Endodermal cell (in vitro differentiated cells): ENCODE measurements at regions not wholly inside any gene's neighbourhood (a gene's known extent, or its start where the extent isn't known, plus 50 kb on each side); places are given as distances from the start of the nearest gene placed in this dataset.

Experiments
- DNase-seq: peaks from one replicate; pipeline ENCODE4 v3.0.0-alpha.2; 2017
- H3K27ac ChIP-seq: 2 replicates; pipeline ENCODE4 v1.5.1; 2013; ENCODE audit warnings: mild to moderate bottlenecking, low read depth, low read length, moderate library complexity
- H3K27me3 ChIP-seq: 2 replicates; pipeline ENCODE4 v1.6.1; 2013; ENCODE audit warnings: mild to moderate bottlenecking, low read length, moderate library complexity; ENCODE audit not compliant: insufficient read depth, control insufficient read depth, poor library complexity, severe bottlenecking
- H3K36me3 ChIP-seq: 2 replicates; pipeline ENCODE4 v1.7.0; 2013; ENCODE audit warnings: mild to moderate bottlenecking, low read length, moderate library complexity; ENCODE audit not compliant: control insufficient read depth, insufficient read depth
- H3K4me1 ChIP-seq: one replicate; pipeline ENCODE4 v1.7.0; 2013; ENCODE audit warnings: low read length; ENCODE audit not compliant: control insufficient read depth, insufficient read depth
- H3K4me3 ChIP-seq: 2 replicates; pipeline ENCODE4 v1.5.1; 2013; ENCODE audit warnings: mild to moderate bottlenecking, low read length, moderate library complexity
- H3K9ac ChIP-seq: 2 replicates; pipeline ENCODE4 v1.6.1; 2013; ENCODE audit warnings: mild to moderate bottlenecking, low read length, moderate library complexity; ENCODE audit not compliant: poor library complexity, severe bottlenecking; ENCODE audit errors: extremely low read depth
- H3K9me3 ChIP-seq: 2 replicates; pipeline ENCODE4 v1.6.1; 2013; ENCODE audit warnings: mild to moderate bottlenecking, low read length, moderate library complexity; ENCODE audit not compliant: control insufficient read depth
- H3K27ac Mint-ChIP-seq: 2 replicates; pipeline ENCODE4 v1.8.0; 2020; ENCODE audit warnings: mixed read lengths
- H3K27me3 Mint-ChIP-seq: 2 replicates; pipeline ENCODE4 v1.8.0; 2021; ENCODE audit warnings: mild to moderate bottlenecking, mixed read lengths; ENCODE audit not compliant: insufficient read depth
- H3K36me3 Mint-ChIP-seq: 2 replicates; pipeline ENCODE4 v1.8.0; 2020; ENCODE audit warnings: low read depth, mixed read lengths
- H3K4me1 Mint-ChIP-seq: 2 replicates; pipeline ENCODE4 v1.8.0; 2020; ENCODE audit warnings: mixed read lengths
- H3K4me3 Mint-ChIP-seq: 2 replicates; pipeline ENCODE4 v1.8.0; 2020; ENCODE audit warnings: mild to moderate bottlenecking, moderate library complexity, mixed read lengths
- H3K9me3 Mint-ChIP-seq: 2 replicates; pipeline ENCODE4 v1.8.0; 2020; ENCODE audit warnings: mild to moderate bottlenecking, mixed read lengths
- CTCF ChIP-seq: fragments of 200-600 bp; sonication (generic); conservative IDR thresholded peaks from 2 replicates; pipeline ENCODE4 v1.5.0; 2021; ENCODE audit warnings: antibody characterized with exemption, mild to moderate bottlenecking
- WGBS, 2 experiments: methylation state at CpG; one replicate each; pipeline versions ENCODE4 v1.1.5 to v1.1.7; 2013; ENCODE audit warnings: missing lambda C conversion rate in 2 of 2, mixed read lengths in 1 of 2; ENCODE audit not compliant: insufficient coverage in 1 of 2, insufficient read length in 1 of 2; 5-methylcytosine and 5-hydroxymethylcytosine counted together

- H3K9me3 Mint-ChIP-seq, result peaks cover 93% of the 10 kb centered on the region
- H3K27ac Mint-ChIP-seq, result no peak overlapping the region
- WGBS, 2 experiments, result 83 to 87% methylated on average over 32 to 56 of the region's 56 CpGs
Measured at GRCh38 chr12:34350092-34351041, 328.1 kb downstream of the ALG10 start.

GRCh38 chr12:34352098-34352497 is 329.8 kb downstream of the ALG10 start:
- TF ChIP-seq CTCF, result no peak
- H3K36me3 Mint-ChIP-seq, result peaks cover 6% of the 10 kb centered on the region
- H3K9me3 ChIP-seq, result peaks cover 11% of the 10 kb centered on the region
- H3K36me3 ChIP-seq, result no peaks in the 10 kb centered on the region
- H3K27me3 Mint-ChIP-seq, result no peaks in the 10 kb centered on the region
- H3K27me3 ChIP-seq, result no peaks in the 10 kb centered on the region
- H3K4me3 ChIP-seq, result no peak overlapping the region
- DNase-seq, result no peak
- H3K27ac Mint-ChIP-seq, result no peak overlapping the region
- H3K4me1 ChIP-seq, result no peaks in the 10 kb centered on the region
- WGBS, 2 experiments, result 84 to 90% methylated on average over 14 to 23 of the region's 23 CpGs
- H3K4me1 Mint-ChIP-seq, result no peaks in the 10 kb centered on the region
- H3K9me3 Mint-ChIP-seq, result peaks cover 96% of the 10 kb centered on the region
- H3K27ac ChIP-seq, result no peak overlapping the region
- no peak overlapping the region for H3K4me3 Mint-ChIP-seq
- no peak overlapping the region for H3K9ac ChIP-seq

More at GRCh38 chr12:34350092-34351041, 328.1 kb downstream of the ALG10 start:
- Mint-ChIP-seq H3K27me3 (no peaks in the 10 kb centered on the region), H3K4me3 (no peak overlapping the region), H3K4me1 (no peaks in the 10 kb centered on the region), H3K36me3 (peaks cover 5% of the 10 kb centered on the region)
- no peaks in the 10 kb centered on the region for H3K4me1 ChIP-seq
- no peak overlapping the region for H3K27ac ChIP-seq
- no peak for DNase-seq
- H3K27me3 ChIP-seq, result no peaks in the 10 kb centered on the region
- H3K9ac ChIP-seq, result no peak overlapping the region
- H3K4me3 ChIP-seq, result no peak overlapping the region
- H3K9me3 ChIP-seq, result peaks cover 11% of the 10 kb centered on the region
- no peaks in the 10 kb centered on the region for H3K36me3 ChIP-seq
- TF ChIP-seq CTCF, result no peak

- Histone ChIP-seq H3K27me3 (no peaks in the 10 kb centered on the region), H3K36me3 (no peaks in the 10 kb centered on the region), H3K27ac (no peak overlapping the region), H3K9me3 (no peaks in the 10 kb centered on the region), H3K9ac (no peak overlapping the region), H3K4me1 (no peaks in the 10 kb centered on the region), H3K4me3 (no peak overlapping the region)
- H3K9me3 Mint-ChIP-seq, result peaks cover 100% of the 10 kb centered on the region
- no peak overlapping the region for H3K27ac Mint-ChIP-seq
- peaks cover 2% of the 10 kb centered on the region for H3K36me3 Mint-ChIP-seq
- no peaks in the 10 kb centered on the region for H3K27me3 Mint-ChIP-seq
- WGBS, 2 experiments, result 78 to 81% methylated on average over 22 to 55 of the region's 55 CpGs
- no peak for DNase-seq
- no peak for TF ChIP-seq CTCF
- no peaks in the 10 kb centered on the region for H3K4me1 Mint-ChIP-seq
- no peak overlapping the region for H3K4me3 Mint-ChIP-seq
Measured at GRCh38 chr12:34354239-34355200, 332.2 kb downstream of the ALG10 start.
